ENCODE measurements at regions not wholly inside any gene's neighbourhood (a gene's known extent, or its start where the extent isn't known, plus 50 kb on each side); places are given as distances from the start of the nearest gene placed in this dataset.

DNA sequence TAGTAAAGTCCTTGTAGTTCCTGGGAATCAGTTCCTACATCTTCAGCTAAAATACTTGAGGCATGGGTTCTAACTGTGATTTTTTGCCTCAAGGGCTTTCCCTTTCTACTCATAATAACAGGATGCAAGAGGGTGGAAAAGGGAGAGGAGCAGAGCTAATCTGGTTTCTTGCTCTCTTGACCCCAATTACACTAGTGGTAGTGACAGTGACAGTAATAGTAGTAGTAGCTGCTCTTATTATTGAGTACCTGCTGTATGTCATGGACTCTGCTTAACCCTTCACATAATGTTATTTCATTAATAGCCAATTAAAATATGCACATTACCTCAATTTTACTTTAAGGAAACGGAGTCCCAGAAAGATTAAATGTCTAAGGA lies 214.8 kb upstream of the HNRNPA3 start:
- Histone ChIP-seq H3K4me1 (ENCODE audit: control insufficient read depth in 2 of 3, insufficient read depth in 2 of 3, low read depth in 1 of 3, low read length in 3 of 3) (no peaks in the 10 kb centered on the region), H3K27ac (ENCODE audit: low read depth in 2 of 2, low read length in 2 of 2) (no peak overlapping the region), H3K4me3 (ENCODE audit: low read length in 3 of 3) (no peak overlapping the region), H3K27me3 (ENCODE audit: control insufficient read depth, insufficient read depth, low read length) (no peaks in the 10 kb centered on the region), H3K36me3 (ENCODE audit: control insufficient read depth in 2 of 3, insufficient read depth in 3 of 3, low read length in 3 of 3) (no peaks in the 10 kb centered on the region), H3K9ac (ENCODE audit: low read length in 3 of 3) (no peak overlapping the region), H3K9me3 (ENCODE audit: control insufficient read depth in 2 of 3, insufficient read depth in 1 of 3, low read length in 3 of 3) (no peaks in the 10 kb centered on the region)
- DNase-seq (no peak), FAIRE-seq (no peak)
- intact Hi-C loops (cut with DNase I): no loop called here
- TF ChIP-seq, protein P1, sequence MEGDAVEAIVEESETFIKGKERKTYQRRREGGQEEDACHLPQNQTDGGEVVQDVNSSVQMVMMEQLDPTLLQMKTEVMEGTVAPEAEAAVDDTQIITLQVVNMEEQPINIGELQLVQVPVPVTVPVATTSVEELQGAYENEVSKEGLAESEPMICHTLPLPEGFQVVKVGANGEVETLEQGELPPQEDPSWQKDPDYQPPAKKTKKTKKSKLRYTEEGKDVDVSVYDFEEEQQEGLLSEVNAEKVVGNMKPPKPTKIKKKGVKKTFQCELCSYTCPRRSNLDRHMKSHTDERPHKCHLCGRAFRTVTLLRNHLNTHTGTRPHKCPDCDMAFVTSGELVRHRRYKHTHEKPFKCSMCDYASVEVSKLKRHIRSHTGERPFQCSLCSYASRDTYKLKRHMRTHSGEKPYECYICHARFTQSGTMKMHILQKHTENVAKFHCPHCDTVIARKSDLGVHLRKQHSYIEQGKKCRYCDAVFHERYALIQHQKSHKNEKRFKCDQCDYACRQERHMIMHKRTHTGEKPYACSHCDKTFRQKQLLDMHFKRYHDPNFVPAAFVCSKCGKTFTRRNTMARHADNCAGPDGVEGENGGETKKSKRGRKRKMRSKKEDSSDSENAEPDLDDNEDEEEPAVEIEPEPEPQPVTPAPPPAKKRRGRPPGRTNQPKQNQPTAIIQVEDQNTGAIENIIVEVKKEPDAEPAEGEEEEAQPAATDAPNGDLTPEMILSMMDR (IDR thresholded peaks at IDR 0.05; ENCODE audit: borderline replicate concordance, extremely low read depth, insufficient read depth): no peak

GRCh38 chr2:176999301-176999700 lies 213.3 kb upstream of the HNRNPA3 start:
- Histone ChIP-seq H3K4me3 (ENCODE audit: low read length in 3 of 3) (no peak overlapping the region), H3K36me3 (ENCODE audit: control insufficient read depth in 2 of 3, insufficient read depth in 3 of 3, low read length in 3 of 3) (no peaks in the 10 kb centered on the region), H3K27me3 (ENCODE audit: control insufficient read depth, insufficient read depth, low read length) (no peaks in the 10 kb centered on the region), H3K9me3 (ENCODE audit: control insufficient read depth in 2 of 3, insufficient read depth in 1 of 3, low read length in 3 of 3) (no peaks in the 10 kb centered on the region), H3K27ac (ENCODE audit: low read depth in 2 of 2, low read length in 2 of 2) (no peak overlapping the region), H3K4me1 (ENCODE audit: control insufficient read depth in 2 of 3, insufficient read depth in 2 of 3, low read depth in 1 of 3, low read length in 3 of 3) (no peaks in the 10 kb centered on the region), H3K9ac (ENCODE audit: low read length in 3 of 3) (no peak overlapping the region)
- FAIRE-seq (no peak), DNase-seq (peak in 1 of 5 donors; percentile 72)
- TF ChIP-seq, protein P1 (IDR thresholded peaks at IDR 0.05; ENCODE audit: borderline replicate concordance, extremely low read depth, insufficient read depth): no peak
- intact Hi-C loops (cut with DNase I): no loop called here

DNA sequence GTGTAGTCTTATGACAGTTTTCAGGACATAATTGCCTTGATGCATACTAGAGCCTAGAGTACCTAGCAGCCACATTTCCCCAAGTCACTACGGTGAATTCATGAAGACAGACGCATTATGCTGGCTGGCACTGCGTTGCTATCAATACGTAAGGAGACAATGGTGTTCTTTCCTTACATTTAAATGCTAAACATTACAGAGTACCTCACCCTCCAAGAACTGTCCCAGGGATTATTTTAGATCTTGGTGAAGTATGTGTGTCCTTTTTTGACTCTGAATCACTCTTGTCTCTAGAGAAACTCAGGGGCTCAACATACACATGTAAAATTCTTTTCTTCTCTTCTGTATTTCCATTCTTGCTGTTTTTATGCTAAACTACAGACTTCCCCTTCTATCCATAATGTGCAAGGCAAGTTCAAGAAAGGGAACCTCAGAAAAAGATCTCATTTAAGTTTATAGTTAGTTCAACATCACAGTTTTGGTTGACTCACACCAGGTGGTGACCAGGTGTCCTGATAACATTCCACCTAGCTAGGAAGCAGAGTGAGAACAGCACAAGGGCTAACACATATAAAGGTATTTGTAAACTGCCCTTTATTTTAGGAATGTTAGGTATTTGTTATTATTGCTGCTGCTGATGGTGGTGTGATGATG lies 212.4 kb upstream of the HNRNPA3 start:
- Histone ChIP-seq H3K4me1 (ENCODE audit: control insufficient read depth in 2 of 3, insufficient read depth in 2 of 3, low read depth in 1 of 3, low read length in 3 of 3) (no peaks in the 10 kb centered on the region), H3K27ac (ENCODE audit: low read depth in 2 of 2, low read length in 2 of 2) (no peak overlapping the region), H3K27me3 (ENCODE audit: control insufficient read depth, insufficient read depth, low read length) (no peaks in the 10 kb centered on the region), H3K9me3 (ENCODE audit: control insufficient read depth in 2 of 3, insufficient read depth in 1 of 3, low read length in 3 of 3) (no peaks in the 10 kb centered on the region), H3K4me3 (ENCODE audit: low read length in 3 of 3) (no peak overlapping the region), H3K36me3 (ENCODE audit: control insufficient read depth in 2 of 3, insufficient read depth in 3 of 3, low read length in 3 of 3) (no peaks in the 10 kb centered on the region), H3K9ac (ENCODE audit: low read length in 3 of 3) (no peak overlapping the region)
- TF ChIP-seq, protein P1 (IDR thresholded peaks at IDR 0.05; ENCODE audit: borderline replicate concordance, extremely low read depth, insufficient read depth): no peak
- intact Hi-C loops (cut with DNase I): no loop called here
- DNase-seq: no peak
- FAIRE-seq: no peak

GRCh38 chr2:177000715-177001072 lies 211.9 kb upstream of the HNRNPA3 start:
- Histone ChIP-seq H3K9ac (ENCODE audit: low read length in 3 of 3) (no peak overlapping the region), H3K27ac (ENCODE audit: low read depth in 2 of 2, low read length in 2 of 2) (no peak overlapping the region), H3K4me1 (ENCODE audit: control insufficient read depth in 2 of 3, insufficient read depth in 2 of 3, low read depth in 1 of 3, low read length in 3 of 3) (no peaks in the 10 kb centered on the region), H3K4me3 (ENCODE audit: low read length in 3 of 3) (no peak overlapping the region), H3K36me3 (ENCODE audit: control insufficient read depth in 2 of 3, insufficient read depth in 3 of 3, low read length in 3 of 3) (no peaks in the 10 kb centered on the region), H3K27me3 (ENCODE audit: control insufficient read depth, insufficient read depth, low read length) (no peaks in the 10 kb centered on the region), H3K9me3 (ENCODE audit: control insufficient read depth in 2 of 3, insufficient read depth in 1 of 3, low read length in 3 of 3) (no peaks in the 10 kb centered on the region)
- intact Hi-C loops (cut with DNase I): no loop called here
- DNase-seq: no peak
- TF ChIP-seq, protein P1 (IDR thresholded peaks at IDR 0.05; ENCODE audit: borderline replicate concordance, extremely low read depth, insufficient read depth): no peak
- FAIRE-seq: no peak
